ENCODE measurements at regions not wholly inside any gene's neighbourhood (a gene's known extent, or its start where the extent isn't known, plus 50 kb on each side); places are given as distances from the start of the nearest gene placed in this dataset.

- TF ChIP-seq POLR2AphosphoS5 (IDR thresholded peaks at IDR 0.05) (no peak), POLR2A (IDR thresholded peaks at IDR 0.05) (no peak), CTCF (IDR thresholded peaks at IDR 0.05) (no peak)
These were observed 98.1 kb upstream of the ANXA1 start for GRCh38 chr9:73053543-73053942.
